ENCODE measurements at regions not wholly inside any gene's neighbourhood (a gene's known extent, or its start where the extent isn't known, plus 50 kb on each side); places are given as distances from the start of the nearest gene placed in this dataset.
"Not testable (repeated sequence)": the region's sequence is repeated elsewhere in the genome, so short reads cannot be mapped to it uniquely, and the experiment has no call there.

GRCh38 chr19:22503524-22503923, 81.4 kb upstream of the ZNF98 start:
- H3K4me3 ChIP-seq (ENCODE audit: low read depth, low read length): no peak overlapping the region
- TF ChIP-seq POLR2A (IDR thresholded peaks at IDR 0.05; ENCODE audit: extremely low read depth, insufficient read length): no peak
- TF ChIP-seq, protein P1, sequence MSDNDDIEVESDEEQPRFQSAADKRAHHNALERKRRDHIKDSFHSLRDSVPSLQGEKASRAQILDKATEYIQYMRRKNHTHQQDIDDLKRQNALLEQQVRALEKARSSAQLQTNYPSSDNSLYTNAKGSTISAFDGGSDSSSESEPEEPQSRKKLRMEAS (IDR thresholded peaks at IDR 0.05; ENCODE audit: low read depth, low read length): no peak
- TF ChIP-seq MYC (IDR thresholded peaks at IDR 0.05; ENCODE audit: low read depth, low read length): no peak
- no peak for TF ChIP-seq CTCF (IDR thresholded peaks at IDR 0.05; ENCODE audit: low read depth, low read length)
- DNase-seq (ENCODE audit: low read depth): no peak

DNA sequence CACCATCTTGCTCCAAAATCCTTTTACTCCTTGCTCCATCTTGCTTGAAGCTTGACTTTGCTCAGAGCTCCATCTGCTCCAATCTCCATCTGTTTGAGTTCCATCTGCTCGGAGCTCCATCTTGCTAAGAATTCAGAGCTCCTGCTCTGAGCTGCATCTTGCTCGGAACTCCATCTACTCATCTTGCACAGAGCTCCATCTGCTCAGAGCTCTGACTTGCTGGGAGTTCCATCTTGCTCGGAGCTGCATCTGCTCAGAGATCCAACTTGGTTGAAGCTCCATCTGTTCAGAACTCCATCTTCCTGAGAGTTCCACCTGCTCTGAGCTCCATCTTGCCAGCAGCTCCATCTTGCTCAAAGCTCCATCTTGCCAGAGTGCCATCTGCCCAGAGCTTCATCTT, 80.6 kb upstream of the ZNF98 start:
- DNase-seq (ENCODE audit: low read depth): no peak
- TF ChIP-seq POLR2A (IDR thresholded peaks at IDR 0.05; ENCODE audit: extremely low read depth, insufficient read length): no peak
- TF ChIP-seq, protein P1 (IDR thresholded peaks at IDR 0.05; ENCODE audit: low read depth, low read length): no peak
- TF ChIP-seq MYC (IDR thresholded peaks at IDR 0.05; ENCODE audit: low read depth, low read length): no peak
- TF ChIP-seq CTCF (IDR thresholded peaks at IDR 0.05; ENCODE audit: low read depth, low read length): no peak
- H3K4me3 ChIP-seq (ENCODE audit: low read depth, low read length): no peak overlapping the region

DNA sequence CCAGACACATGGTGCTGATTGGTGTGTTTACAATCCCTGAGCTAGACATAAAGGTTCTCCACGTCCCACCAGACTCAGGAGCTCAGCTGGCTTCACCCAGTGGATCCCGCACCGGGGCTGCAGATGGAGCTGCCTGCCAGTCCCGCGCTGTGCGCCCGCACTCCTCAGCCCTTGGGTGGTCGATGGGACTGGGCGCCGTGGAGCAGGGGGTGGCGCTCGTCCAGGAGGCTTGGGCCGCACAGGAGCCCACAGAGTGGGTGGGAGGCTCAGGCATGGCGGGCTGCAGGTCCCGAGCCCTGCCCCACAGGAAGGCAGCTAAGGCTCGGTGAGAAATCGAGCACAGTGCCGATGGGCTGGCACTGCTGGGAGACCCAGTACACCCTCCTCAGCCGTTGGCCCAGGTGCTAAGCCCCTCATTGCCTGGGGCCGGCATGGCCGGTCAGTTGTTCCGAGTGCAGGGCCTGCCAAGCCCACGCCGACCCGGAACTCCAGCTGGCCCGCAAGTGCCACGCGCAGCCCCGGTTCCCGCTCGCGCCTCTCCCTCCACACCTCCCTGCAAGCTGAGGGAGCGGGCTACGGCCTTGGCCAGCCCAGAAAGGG, 76.8 kb upstream of the ZNF98 start:
- not testable (repeated sequence) for H3K4me3 ChIP-seq (ENCODE audit: low read depth, low read length); DNase-seq (ENCODE audit: low read depth)

GRCh38 chr19:22491746-22492145, 69.6 kb upstream of the ZNF98 start:
- H3K4me3 ChIP-seq (ENCODE audit: low read depth, low read length): no peak overlapping the region
- TF ChIP-seq CTCF (IDR thresholded peaks at IDR 0.05; ENCODE audit: low read depth, low read length): no peak
- TF ChIP-seq, protein P1 (IDR thresholded peaks at IDR 0.05; ENCODE audit: low read depth, low read length): no peak
- TF ChIP-seq POLR2A (IDR thresholded peaks at IDR 0.05; ENCODE audit: extremely low read depth, insufficient read length): no peak
- no peak for TF ChIP-seq MYC (IDR thresholded peaks at IDR 0.05; ENCODE audit: low read depth, low read length)
- DNase-seq (ENCODE audit: low read depth): no peak

DNA sequence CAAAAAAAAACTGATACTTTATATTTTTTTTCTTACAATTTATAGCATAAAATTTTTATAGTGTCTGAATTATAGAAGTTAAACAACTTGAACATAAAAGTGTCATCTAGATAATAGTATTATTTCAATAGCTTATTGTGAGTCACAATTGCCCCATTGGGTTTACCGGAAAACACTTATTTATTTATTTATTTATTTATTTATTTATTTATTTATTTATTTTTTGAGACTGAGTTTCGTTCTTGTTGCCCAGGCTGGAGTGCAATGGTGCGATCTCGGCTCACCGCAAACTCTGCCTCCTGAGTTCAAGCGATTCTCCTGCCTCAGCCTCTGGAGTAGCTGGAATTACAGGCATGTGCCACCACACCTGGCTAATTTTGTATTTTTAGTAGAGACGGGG, 61.4 kb upstream of the ZNF98 start:
- not testable (repeated sequence) for H3K4me3 ChIP-seq (ENCODE audit: low read depth, low read length); DNase-seq (ENCODE audit: low read depth)

GRCh38 chr19:22472180-22472637, 50.1 kb upstream of the ZNF98 start:
- DNase-seq (ENCODE audit: low read depth): peak; percentile 2
- no peak overlapping the region for H3K4me3 ChIP-seq (ENCODE audit: low read depth, low read length)
- TF ChIP-seq CTCF (IDR thresholded peaks at IDR 0.05; ENCODE audit: low read depth, low read length) (no peak), MYC (IDR thresholded peaks at IDR 0.05; ENCODE audit: low read depth, low read length) (no peak), POLR2A (IDR thresholded peaks at IDR 0.05; ENCODE audit: extremely low read depth, insufficient read length) (no peak)
- TF ChIP-seq, protein P1 (IDR thresholded peaks at IDR 0.05; ENCODE audit: low read depth, low read length): no peak

Data from NB4 (cell line).